ENCODE measurements at regions not wholly inside any gene's neighbourhood (a gene's known extent, or its start where the extent isn't known, plus 50 kb on each side); places are given as distances from the start of the nearest gene placed in this dataset.

GRCh38 chr5:100430268-100431195, 104.6 kb upstream of the FAM174A start (continued):
- TF ChIP-seq TCF12 (IDR thresholded peaks at IDR 0.05; ENCODE audit: low read depth, low read length) (no peak), CBX5 (IDR thresholded peaks at IDR 0.05; ENCODE audit: low read depth, low read length) (no peak), KDM1A (IDR thresholded peaks at IDR 0.05; ENCODE audit: borderline replicate concordance, low read length) (no peak), SIX5 (IDR thresholded peaks at IDR 0.05; ENCODE audit: low read depth, low read length) (no peak), SUZ12 (IDR thresholded peaks at IDR 0.05; ENCODE audit: low read length) (no peak), BACH1 (IDR thresholded peaks at IDR 0.05; ENCODE audit: low read length) (no peak)
- TF ChIP-seq, protein P1, sequence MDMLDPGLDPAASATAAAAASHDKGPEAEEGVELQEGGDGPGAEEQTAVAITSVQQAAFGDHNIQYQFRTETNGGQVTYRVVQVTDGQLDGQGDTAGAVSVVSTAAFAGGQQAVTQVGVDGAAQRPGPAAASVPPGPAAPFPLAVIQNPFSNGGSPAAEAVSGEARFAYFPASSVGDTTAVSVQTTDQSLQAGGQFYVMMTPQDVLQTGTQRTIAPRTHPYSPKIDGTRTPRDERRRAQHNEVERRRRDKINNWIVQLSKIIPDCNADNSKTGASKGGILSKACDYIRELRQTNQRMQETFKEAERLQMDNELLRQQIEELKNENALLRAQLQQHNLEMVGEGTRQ (IDR thresholded peaks at IDR 0.05; ENCODE audit: low read length) = no peak

Data from H1 (cell line).